A172 (cell line): ENCODE measurements at regions not wholly inside any gene's neighbourhood (a gene's known extent, or its start where the extent isn't known, plus 50 kb on each side); places are given as distances from the start of the nearest gene placed in this dataset.

ENCODE experiments used
- DNase-seq: peaks from one replicate; pipeline ENCODE4 v3.0.0-alpha.2; 2015; ENCODE audit warnings: low spot score

GRCh38 chr13:26967119-26968038 is 204.2 kb downstream of the USP12 start:
- no peak for DNase-seq

GRCh38 chr13:26966701-26967080 is 204.9 kb downstream of the USP12 start:
- DNase-seq: no peak

GRCh38 chr13:26965952-26966700 is 205.5 kb downstream of the USP12 start:
- no peak for DNase-seq

DNA sequence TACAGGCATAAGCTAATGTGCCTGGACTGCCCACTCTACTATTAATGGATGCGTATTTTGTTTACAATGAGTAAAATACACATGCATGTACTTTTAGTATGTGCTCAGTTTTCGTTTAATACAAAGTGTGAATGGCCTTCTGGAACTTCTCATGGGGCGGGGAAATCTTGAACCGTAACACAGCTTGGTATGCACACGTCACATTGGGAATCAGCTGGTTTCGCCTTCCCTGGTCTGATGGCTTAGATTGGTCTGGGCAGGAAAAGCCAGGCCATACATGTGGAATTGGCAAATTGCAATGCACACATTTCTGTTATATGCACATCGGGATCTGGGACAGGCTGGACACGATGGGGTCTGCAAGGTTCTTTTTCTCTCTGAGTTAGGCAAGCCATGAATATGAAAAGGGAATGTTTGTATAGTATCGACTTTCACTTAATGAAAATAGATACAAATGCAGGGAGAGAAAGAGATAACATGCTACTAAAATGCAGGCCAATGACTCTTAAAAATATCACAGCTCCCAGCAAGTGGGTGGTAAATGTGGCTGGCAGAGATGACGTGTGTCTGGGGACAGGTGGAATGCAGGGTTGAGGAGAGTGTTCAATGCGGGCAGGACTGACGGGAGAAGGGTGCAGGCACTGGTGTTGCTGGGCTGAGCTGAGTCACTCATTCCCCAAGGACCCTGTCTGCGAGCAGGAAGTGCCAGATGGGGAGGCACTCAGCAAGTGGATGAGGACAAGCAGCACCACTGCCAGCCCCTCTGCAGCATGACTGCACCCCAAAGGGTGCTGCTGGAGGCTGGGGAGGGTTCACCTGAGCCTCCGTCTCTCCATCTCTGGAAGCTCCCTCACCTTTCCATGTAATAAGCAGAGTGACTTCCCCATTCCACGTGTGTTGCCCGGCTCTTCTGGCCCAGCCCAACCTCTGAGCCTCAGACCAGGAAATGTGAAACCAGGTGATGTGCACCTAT is 204.0 kb upstream of the GPR12 start:
- peak; percentile 84 for DNase-seq

GRCh38 chr13:26962671-26963070 is 202.1 kb upstream of the GPR12 start:
- DNase-seq: no peak

DNA sequence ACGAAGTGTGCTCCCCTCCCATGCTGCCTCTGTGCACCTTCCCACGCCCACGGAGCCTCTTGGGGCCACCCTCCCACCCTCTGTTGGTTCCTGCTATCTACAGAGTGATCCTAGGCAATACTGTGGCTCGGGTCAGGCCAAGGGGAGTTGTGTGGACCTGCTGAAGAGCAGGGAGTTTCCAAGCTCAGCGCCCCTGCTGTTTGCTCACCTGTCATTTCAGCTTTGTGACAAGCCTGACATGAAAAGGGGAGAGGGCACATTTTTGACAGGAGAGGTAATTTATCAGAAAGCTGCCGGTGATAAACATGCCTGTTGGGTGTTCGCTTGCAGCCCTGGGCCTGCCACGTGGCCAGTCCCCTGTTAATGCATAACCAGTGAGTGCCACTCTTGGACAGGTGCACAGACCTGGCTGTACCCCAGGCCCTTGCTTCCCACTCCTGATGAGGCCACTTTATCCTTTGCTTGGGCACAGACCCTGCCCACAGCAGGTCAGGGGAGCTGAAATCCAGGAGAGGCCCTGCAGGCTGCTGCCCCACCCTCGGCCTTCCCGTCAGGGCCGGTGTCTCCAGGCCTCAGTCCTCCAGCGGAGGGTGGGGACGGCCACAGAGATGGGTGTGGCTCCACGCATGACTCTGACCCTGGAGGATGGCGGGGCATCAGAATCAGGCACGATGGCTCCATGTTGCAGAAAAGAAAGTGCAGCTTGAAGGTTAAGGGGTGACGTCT is 201.5 kb upstream of the GPR12 start:
- no peak for DNase-seq

- DNase-seq: no peak
These were observed 196.6 kb upstream of the GPR12 start for GRCh38 chr13:26957182-26957581.

GRCh38 chr13:26956522-26957142 is 196.0 kb upstream of the GPR12 start:
- DNase-seq: no peak

DNA sequence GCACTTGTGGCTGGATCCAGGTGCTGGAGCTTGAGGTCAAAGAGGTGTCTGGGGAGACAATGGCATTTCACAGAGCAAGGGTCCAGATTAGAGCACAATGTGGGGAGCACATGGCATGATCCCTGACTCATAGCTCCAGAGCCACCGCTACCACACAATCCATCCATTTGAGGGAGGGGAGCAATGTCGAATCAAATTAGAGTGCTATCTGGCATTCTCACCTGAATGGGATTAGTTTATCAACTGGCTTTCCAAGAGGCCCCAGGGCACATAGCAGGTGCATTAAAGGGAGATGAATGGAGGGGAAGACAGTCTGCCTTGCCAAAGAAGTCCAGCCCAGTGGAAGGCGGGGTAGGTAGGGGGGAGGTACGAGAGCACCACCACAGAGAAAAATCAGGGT is 194.4 kb upstream of the GPR12 start:
- no peak for DNase-seq

- no peak for DNase-seq
These were observed 192.7 kb upstream of the GPR12 start for GRCh38 chr13:26953291-26953690.

DNA sequence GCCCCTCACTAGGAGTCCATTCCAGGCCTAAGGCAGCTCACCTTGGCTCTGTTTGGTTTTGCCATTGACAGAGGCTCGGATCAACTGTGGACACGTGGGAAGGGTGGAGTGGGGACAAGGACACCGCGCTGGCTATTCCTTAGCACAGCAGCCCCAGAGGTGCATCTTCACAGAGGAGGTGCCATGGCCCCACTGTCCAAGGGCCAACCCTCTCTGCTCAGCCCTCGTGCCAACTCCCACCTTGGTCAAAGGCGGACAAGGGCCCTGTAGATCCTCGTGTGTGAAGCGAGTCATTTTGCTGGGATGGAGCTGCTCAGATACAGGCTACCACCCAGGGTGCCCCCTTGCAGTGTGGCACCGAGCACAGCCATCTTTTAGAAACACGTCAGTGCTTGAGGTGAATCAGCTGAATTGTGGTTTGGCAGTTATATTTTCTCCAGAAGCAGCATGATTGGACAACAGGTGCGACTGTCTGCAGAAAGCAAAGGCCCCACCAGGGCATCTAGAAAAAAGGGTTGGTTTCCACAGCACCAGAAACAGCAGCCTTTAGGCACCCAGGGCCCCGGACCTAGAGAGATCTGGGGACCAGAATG is 192.1 kb upstream of the GPR12 start:
- DNase-seq: peak; percentile 61

DNA sequence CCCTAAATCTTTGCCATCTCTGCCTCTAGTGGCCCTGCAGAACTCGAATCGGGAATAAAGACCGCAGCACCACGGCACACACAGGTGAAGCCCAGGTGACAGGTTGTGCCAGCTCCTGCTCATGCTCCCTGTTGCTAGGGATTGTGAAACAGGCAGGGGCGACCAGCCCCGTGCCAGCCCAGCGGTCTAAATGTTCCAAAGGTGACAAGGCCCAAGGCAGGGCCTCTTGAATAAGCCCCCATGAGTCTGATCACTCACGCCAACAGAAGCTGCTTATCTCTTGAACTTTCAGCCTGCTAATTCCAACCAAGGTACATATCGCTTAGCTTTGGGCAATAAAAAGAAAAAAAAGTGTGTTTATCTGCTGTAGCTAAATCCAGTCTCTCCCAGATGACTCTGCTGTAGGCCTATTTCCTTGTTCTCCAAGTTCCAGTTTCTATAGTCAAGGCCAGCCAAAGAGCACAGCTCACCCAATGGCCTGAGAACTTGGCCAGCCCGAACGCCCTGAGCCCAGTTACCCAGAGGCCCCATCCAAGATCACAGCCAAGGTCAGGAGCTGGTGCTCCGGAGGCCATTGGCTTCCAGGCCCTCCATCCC is 191.1 kb upstream of the GPR12 start:
- no peak for DNase-seq

GRCh38 chr13:26950968-26951367 is 190.4 kb upstream of the GPR12 start:
- no peak for DNase-seq

GRCh38 chr13:26950546-26950945 is 190.0 kb upstream of the GPR12 start:
- no peak for DNase-seq

DNA sequence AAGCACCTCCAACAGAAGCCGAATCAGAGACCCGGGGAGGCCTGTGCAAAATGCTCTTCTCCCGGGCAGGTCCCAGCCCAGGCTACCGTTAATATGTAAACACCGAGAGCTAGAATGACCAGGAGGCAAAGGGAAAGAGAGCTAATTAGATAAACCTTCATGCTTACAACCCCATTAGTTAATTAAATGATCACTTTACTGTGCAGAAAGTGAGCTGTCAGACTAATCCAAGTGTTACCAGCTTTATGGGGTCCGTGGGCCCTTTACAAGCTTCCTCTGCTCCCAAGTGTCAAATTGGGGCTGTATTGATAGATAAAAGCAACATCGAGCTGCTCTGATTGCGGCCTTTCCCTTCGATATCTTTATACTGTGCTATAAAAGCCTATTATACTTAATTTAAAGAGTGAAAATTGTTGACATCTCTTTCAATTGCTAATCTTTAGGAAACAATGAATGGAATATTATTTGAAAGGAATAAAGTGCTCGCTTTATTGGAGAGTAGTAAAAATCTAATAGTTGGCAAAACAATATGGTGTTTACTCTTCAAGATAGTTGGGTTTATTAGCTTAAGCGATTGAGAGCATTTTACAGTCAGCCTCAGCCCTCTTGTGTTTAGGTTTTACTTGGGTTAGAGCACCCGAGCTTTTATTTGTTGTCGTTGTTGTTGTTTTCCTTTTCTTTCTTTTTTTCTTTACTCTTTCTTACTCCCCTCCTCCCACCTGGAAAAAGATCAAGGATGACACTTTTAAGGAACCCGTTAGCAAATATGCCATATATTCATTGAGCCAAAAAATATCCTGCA is 189.3 kb upstream of the GPR12 start:
- DNase-seq: no peak

- no peak for DNase-seq
These were observed 187.8 kb upstream of the GPR12 start for GRCh38 chr13:26948353-26948752.

GRCh38 chr13:26946684-26947343 is 186.2 kb upstream of the GPR12 start:
- peak; percentile 75 for DNase-seq

GRCh38 chr13:26943748-26944147 is 183.2 kb upstream of the GPR12 start:
- DNase-seq: no peak

- DNase-seq: no peak
These were observed 181.6 kb upstream of the GPR12 start for GRCh38 chr13:26942184-26942583.
